Bone marrow (tissue), 2 donors: ENCODE measurements at regions not wholly inside any gene's neighbourhood (a gene's known extent, or its start where the extent isn't known, plus 50 kb on each side); places are given as distances from the start of the nearest gene placed in this dataset.
"Not testable (repeated sequence)": the region's sequence is repeated elsewhere in the genome, so short reads cannot be mapped to it uniquely, and the experiment has no call there.

Experiments
- DNase-seq, 2 donors: peaks; one replicate each; lab custom pipeline; 2025; lab: John Stamatoyannopoulos, UW

GRCh38 chr5:34447424-34447823 is 208.7 kb upstream of the RAI14 start:
- DNase-seq, result no peak

GRCh38 chr5:34449639-34450038 is 206.5 kb upstream of the RAI14 start:
- DNase-seq, result no peak

GRCh38 chr5:34450338-34450737 is 205.8 kb upstream of the RAI14 start:
- DNase-seq, result no peak

GRCh38 chr5:34452170-34452828 is 203.8 kb upstream of the RAI14 start:
- DNase-seq, result no peak

DNA sequence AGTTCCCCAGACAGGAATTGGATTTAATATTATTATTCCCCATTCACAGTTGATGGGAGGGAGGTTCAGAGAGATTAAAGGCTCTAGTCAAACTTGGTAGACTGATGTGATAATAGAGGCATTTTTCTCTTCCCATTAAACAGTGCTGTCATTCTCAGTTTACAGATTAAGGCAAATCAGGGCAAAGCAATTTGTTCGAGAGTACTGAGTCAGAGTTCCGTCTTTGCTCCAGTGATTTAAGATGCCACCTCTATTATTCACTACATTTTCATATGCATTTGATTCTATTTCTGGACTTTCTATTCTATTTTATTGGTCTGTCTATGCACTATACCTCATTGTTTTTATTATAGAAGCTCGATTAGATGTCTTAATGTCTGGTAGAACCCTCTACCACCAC is 201.0 kb upstream of the RAI14 start:
- DNase-seq, result no peak

DNA sequence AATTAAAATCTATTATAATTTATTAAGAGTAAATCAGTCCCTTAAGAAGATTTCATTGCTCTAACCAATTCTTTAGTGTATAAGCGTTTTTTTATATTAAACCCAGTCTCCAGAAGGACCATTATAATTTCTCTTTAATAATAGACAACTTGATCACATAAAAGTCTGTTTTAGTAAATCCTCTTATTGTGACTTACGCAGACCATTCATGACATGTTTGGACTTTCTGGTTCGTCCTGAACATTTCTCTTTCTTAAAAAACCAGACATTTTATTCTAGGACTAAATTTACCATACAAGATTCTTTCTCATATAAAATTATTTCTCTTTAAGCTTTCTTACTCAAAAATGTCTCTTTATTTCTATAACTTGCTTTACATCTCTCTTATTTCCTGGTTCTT is 196.2 kb upstream of the RAI14 start:
- no peak for DNase-seq

GRCh38 chr5:34460496-34460895 is 195.6 kb upstream of the RAI14 start:
- DNase-seq, result no peak

- DNase-seq, result no peak
Observed at GRCh38 chr5:34464829-34465228, 191.3 kb upstream of the RAI14 start.

GRCh38 chr5:34465301-34465700 is 190.8 kb upstream of the RAI14 start:
- peak in 1 of 2 donors; percentile 48 for DNase-seq

DNA sequence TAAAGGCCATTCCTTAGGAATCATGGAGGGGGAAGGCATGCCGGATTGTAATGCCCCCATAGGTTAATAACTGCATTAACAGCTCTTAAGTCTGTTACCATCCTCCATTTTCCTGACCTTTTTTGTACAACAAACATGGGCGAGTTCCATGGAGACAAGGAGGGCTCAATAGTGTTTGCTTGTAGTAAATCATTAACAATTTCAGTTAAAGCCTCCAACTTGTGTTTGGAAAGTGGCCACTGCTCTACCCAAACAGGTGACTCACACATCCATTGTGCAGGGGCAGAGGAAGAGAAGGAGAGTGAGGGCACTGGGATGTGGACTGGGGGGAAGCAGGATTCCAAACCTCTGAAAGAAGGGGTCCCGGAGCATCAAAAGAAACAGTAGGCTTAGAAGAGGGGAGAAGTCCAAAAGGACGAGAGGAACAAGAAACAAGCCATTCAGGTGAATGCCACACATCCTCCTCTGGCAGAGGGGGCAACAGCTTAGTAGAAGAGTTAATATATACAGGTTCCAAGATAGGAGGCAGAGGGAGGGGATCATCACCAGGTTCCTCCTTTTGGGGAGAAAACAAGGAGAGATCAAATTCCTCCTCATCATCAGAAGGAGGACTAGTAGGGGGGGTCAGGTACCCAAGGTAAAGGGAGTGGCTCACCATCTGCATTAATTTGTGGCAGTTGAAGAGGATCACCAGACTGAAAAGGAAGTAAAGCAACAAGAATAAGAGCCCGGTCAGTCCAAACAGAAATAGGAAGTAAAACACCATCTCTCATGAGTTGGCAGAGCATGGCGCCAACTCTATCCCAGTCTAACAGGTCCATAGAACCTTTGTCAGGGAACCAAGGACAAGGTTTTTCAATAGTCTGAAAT is 189.4 kb upstream of the RAI14 start:
- not testable (repeated sequence) for DNase-seq

- no peak for DNase-seq
Observed at GRCh38 chr5:34467436-34467835, 188.7 kb upstream of the RAI14 start.

DNA sequence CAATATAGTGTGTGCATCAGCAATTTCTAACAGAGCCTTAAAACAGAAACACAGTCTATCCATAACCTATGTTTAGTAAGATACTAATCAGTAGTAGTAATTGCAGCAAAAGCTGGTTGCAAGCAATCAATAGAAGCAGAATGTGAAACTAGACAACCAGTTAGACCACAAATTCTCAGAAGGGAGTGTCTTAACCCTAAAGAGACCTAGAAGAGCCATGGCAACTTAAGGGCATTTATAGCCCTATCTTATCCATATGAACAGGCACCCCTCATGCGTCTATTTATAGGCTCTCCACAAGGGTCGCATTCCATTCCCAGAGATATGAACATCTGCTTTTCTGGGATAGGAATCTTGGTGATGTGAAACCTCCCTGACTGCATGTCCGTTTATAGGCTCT is 188.1 kb upstream of the RAI14 start:
- not testable (repeated sequence) for DNase-seq

- DNase-seq, result no peak
Observed at GRCh38 chr5:34469971-34470370, 186.2 kb upstream of the RAI14 start.

GRCh38 chr5:34474573-34475021 is 181.5 kb upstream of the RAI14 start:
- DNase-seq, result peak in 1 of 2 donors; percentile 53

DNA sequence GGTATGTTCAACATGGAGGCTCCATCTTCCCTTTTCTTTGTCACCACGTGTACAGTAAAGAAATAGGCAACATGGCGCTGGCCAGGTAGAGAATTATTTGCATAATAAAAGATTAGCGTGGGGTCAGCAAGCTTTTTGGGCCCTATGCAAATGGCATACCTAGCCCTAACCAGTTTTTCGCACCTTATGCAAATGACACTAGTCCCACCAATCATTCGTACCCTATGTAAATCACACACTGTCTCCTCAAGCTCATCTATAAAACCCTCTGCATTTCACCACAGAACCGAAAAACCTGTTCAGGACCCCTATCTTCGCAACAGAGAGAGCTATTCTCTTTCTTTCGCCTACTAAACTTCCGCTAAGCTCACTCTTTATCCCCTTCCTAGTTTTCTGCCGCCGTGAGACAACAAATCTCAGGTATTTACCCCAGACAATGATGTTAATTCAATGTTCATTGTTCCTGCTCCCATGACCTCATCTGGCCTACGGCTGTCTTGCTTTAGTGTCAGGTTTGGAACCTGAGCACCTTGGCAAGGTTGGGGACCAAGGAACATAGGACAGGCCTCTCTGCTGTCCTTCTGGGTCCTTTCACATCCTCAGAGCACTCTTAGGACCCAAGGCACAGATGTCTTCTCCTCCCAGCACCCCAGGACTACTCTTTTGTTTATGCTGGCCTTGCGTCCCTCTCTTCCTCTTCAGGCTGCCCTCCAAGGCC is 180.7 kb upstream of the RAI14 start:
- no peak for DNase-seq

GRCh38 chr5:34476941-34477565 is 179.1 kb upstream of the RAI14 start:
- DNase-seq, result no peak

DNA sequence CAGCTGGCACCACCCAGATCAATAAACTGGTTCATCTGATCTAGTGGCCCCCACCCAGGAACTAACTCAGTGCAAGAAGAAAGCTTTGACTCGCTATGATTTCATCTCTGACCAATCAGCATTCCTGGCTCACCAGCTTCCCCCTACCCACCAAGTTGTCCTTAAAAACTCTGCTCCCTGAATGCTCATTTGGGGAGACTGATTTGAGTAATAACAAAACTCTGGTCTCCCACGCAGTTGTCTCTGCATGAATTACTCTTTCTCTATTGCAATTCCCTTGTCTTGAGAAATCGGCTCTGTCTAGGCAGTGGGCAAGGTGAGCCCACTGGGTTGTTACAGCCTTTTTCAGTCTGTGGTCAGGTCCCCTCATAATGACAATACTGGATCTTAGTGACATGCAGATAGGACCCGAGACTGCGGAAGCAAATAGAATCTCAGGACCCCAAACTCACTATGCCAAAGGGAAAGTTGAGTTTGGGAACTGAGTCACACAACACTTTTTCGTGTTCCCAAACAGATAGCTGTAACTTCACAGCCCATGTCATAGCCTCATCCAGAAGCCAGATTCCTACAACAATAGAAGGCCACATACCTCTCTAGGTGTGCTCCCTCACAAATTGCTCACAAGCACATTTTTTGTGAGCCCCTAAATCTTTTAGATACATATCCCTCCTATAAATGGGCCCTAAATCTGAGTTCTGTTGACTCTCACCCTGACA is 175.2 kb upstream of the RAI14 start:
- no peak for DNase-seq

DNA sequence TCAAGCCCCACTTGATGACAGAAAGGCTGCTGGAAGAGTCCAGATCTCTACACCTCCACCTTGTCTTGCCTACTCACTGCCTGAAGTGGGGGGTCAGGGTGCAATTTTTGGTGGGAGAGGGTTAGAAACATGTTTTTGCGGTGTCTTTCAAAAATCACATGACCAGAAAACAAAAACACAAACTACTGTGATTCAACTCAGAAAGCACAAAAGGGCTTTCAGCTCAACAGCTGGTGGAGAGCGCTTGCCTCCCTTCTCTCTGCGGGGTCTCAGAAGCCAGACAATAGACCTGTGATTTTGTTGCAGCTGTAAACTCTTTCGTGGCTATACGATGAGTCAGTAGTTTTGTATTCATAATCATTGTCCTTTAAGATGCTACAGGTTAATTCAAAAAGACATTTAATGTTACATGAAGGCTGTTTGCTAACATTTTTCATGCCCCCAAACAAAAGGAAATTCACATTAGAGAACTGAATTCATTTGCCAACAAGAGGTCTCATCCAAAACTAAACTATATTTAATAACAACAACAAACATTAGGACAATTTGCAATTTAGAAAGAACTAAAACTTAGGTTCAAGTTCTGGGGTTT is 172.6 kb upstream of the RAI14 start:
- DNase-seq, result no peak

- no peak for DNase-seq
Observed at GRCh38 chr5:34484216-34484920, 171.8 kb upstream of the RAI14 start.

GRCh38 chr5:34485768-34486030 is 170.4 kb upstream of the RAI14 start:
- no peak for DNase-seq
